BLaER1 treated with 17β-estradiol and CSF1 and Interleukin-3, amounts not matched to agents 10 nM and 100 nM (cell line): ENCODE measurements at regions not wholly inside any gene's neighbourhood (a gene's known extent, or its start where the extent isn't known, plus 50 kb on each side); places are given as distances from the start of the nearest gene placed in this dataset.
"Not testable (repeated sequence)": the region's sequence is repeated elsewhere in the genome, so short reads cannot be mapped to it uniquely, and the experiment has no call there.

Experiments
- H3K27ac ChIP-seq, 11 experiments: shearing (Covaris generic); formaldehyde crosslinking; 2 replicates each; pipeline ENCODE4 v1.8.1; 2022
- H3K27me3 ChIP-seq, 11 experiments: shearing (Covaris generic); formaldehyde crosslinking; 2 replicates each; pipeline ENCODE4 v1.8.1; 2022
- H3K36me3 ChIP-seq, 11 experiments: shearing (Covaris generic); formaldehyde crosslinking; 2 replicates each; pipeline ENCODE4 v1.8.1; 2022
- H3K4me1 ChIP-seq, 10 experiments: shearing (Covaris generic); formaldehyde crosslinking; 2 replicates each; pipeline ENCODE4 v1.8.1; 2022
- H3K4me2 ChIP-seq, 11 experiments: shearing (Covaris generic); formaldehyde crosslinking; 2 replicates each; pipeline ENCODE4 v1.8.1; 2022
- H3K4me3 ChIP-seq, 10 experiments: shearing (Covaris generic); formaldehyde crosslinking; 2 replicates each; pipeline ENCODE4 v1.8.1; 2022
- H3K9ac ChIP-seq, 11 experiments: shearing (Covaris generic); formaldehyde crosslinking; 2 replicates each; pipeline ENCODE4 v1.8.1; 2022
- H3K9me3 ChIP-seq, 11 experiments: shearing (Covaris generic); formaldehyde crosslinking; replicated peaks in 1 of 11; 2 replicates each; pipeline ENCODE4 v1.8.1; 2022
- H4K20me1 ChIP-seq, 11 experiments: shearing (Covaris generic); formaldehyde crosslinking; 2 replicates each; pipeline ENCODE4 v1.8.1; 2022
- Cebpa-rat ChIP-seq, 11 experiments: shearing (Covaris generic); IDR thresholded peaks; 2 replicates each; pipeline ENCODE4 v1.8.1; 2022

GRCh38 chr3:27044931-27045481 lies 324.2 kb downstream of the NEK10 start:
- Histone ChIP-seq H4K20me1 (no peaks in the 10 kb centered on the region), H3K4me2 (no peak overlapping the region), H3K36me3 (no peaks in the 10 kb centered on the region), H3K27ac (no peak overlapping the region), H3K4me1 (peaks cover 0 to 3% (median 0%) of the 10 kb centered on the region in 10 experiments; a peak in 1 of 20 replicates), H3K27me3 (no peaks in the 10 kb centered on the region), H3K4me3 (no peak overlapping the region), H3K9me3 (peaks cover 6 to 30% (median 23%) of the 10 kb centered on the region in 11 experiments; a peak in 21 of 22 replicates), H3K9ac (no peak overlapping the region)
- no peak for TF ChIP-seq Cebpa-rat (IDR thresholded peaks at IDR 0.05)

DNA sequence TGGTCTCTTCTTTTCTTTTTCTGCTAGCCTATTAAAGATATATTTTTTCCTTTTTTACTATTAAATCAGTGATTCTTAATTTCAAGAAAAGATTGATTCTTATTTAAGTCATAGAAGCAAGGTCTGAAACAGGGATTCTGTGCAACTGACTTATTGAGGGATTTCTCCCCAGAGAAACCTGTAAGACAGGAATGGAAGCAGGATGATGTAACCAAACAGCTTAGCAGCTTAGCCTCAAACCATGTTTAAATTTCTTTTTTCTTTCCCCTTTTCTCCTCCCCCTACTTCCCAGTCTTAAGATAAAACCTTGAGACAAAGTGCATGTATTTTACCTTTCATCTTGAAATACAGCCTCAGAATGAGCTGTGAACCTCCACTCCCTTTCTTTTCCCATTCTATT lies 322.8 kb downstream of the NEK10 start:
- Histone ChIP-seq H3K4me1 (peaks cover 0 to 4% (median 0%) of the 10 kb centered on the region in 10 experiments; a peak in 1 of 20 replicates), H3K9me3 (peaks cover 19 to 43% (median 36%) of the 10 kb centered on the region in 11 experiments), H3K27me3 (no peaks in the 10 kb centered on the region), H3K36me3 (no peaks in the 10 kb centered on the region), H3K4me3 (no peak overlapping the region), H4K20me1 (no peaks in the 10 kb centered on the region), H3K27ac (no peak overlapping the region), H3K4me2 (no peak overlapping the region), H3K9ac (no peak overlapping the region)
- no peak for TF ChIP-seq Cebpa-rat (IDR thresholded peaks at IDR 0.05)

DNA sequence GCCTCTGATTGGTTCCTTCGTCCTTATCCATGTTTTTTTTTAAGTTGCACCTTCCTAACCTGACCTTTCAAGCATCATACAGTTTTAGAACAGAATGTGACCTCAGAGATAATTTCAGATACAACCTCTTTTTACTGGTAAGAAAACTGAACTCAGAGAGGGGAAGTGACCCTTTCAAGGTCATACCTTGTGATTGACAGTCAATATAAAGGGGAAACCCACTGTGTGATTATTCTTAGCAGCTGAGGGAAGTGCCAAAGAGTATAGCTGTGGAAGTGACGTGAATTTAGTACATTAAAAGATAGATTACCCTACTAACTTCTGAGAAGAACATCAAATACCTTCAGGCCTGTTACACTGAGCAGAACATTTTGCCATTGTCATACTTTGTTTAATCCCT lies 319.4 kb downstream of the NEK10 start:
- H3K4me3 ChIP-seq = no peak overlapping the region
- H4K20me1 ChIP-seq = no peaks in the 10 kb centered on the region
- no peak overlapping the region for H3K4me2 ChIP-seq
- no peak overlapping the region for H3K9ac ChIP-seq
- H3K27ac ChIP-seq = no peak overlapping the region
- H3K27me3 ChIP-seq = no peaks in the 10 kb centered on the region
- peaks cover 52 to 77% (median 66%) of the 10 kb centered on the region in 11 experiments for H3K9me3 ChIP-seq
- H3K36me3 ChIP-seq = 0 out of 22 replicates have a peak, but pooled peaks cover 0 to 6% (median 0%) of the 10 kb centered on the region in 11 experiments
- H3K4me1 ChIP-seq = 0 out of 20 replicates have a peak, but pooled peaks cover 0 to 4% (median 0%) of the 10 kb centered on the region in 10 experiments
- TF ChIP-seq Cebpa-rat (IDR thresholded peaks at IDR 0.05) = no peak

- not testable (repeated sequence) for H3K27ac ChIP-seq
Measured at GRCh38 chr3:27051527-27051926, 317.7 kb downstream of the NEK10 start.

GRCh38 chr3:27056326-27056725 lies 312.9 kb downstream of the NEK10 start:
- H4K20me1 ChIP-seq = no peaks in the 10 kb centered on the region
- H3K27ac ChIP-seq = no peak overlapping the region
- no peak overlapping the region for H3K9ac ChIP-seq
- no peaks in the 10 kb centered on the region for H3K27me3 ChIP-seq
- no peak overlapping the region for H3K4me3 ChIP-seq
- no peak for TF ChIP-seq Cebpa-rat (IDR thresholded peaks at IDR 0.05)
- peaks cover 36 to 59% (median 40%) of the 10 kb centered on the region in 11 experiments for H3K9me3 ChIP-seq
- H3K36me3 ChIP-seq = 0 out of 22 replicates have a peak, but pooled peaks cover 0 to 6% (median 0%) of the 10 kb centered on the region in 11 experiments
- no peaks in the 10 kb centered on the region for H3K4me1 ChIP-seq
- no peak overlapping the region for H3K4me2 ChIP-seq

More at GRCh38 chr3:27051527-27051926, 317.7 kb downstream of the NEK10 start:
- H3K36me3 ChIP-seq, H3K4me2 ChIP-seq, H4K20me1 ChIP-seq, H3K4me1 ChIP-seq, H3K9ac ChIP-seq, H3K27me3 ChIP-seq, H3K4me3 ChIP-seq: not testable (repeated sequence)
- H3K9me3 ChIP-seq = peaks cover 54 to 89% (median 66%) of the 10 kb centered on the region in 11 experiments

GRCh38 chr3:27059489-27059888 lies 309.7 kb downstream of the NEK10 start:
- H3K4me3 ChIP-seq = no peak overlapping the region
- H3K27me3 ChIP-seq = no peaks in the 10 kb centered on the region
- H3K36me3 ChIP-seq = no peaks in the 10 kb centered on the region
- no peaks in the 10 kb centered on the region for H3K4me1 ChIP-seq
- H3K4me2 ChIP-seq = no peak overlapping the region
- peaks cover 7 to 28% (median 10%) of the 10 kb centered on the region in 11 experiments; a peak in 14 of 22 replicates for H3K9me3 ChIP-seq
- H3K27ac ChIP-seq = no peak overlapping the region
- H4K20me1 ChIP-seq = no peaks in the 10 kb centered on the region
- no peak for TF ChIP-seq Cebpa-rat (IDR thresholded peaks at IDR 0.05)
- H3K9ac ChIP-seq = no peak overlapping the region
